ENCODE measurements at regions not wholly inside any gene's neighbourhood (a gene's known extent, or its start where the extent isn't known, plus 50 kb on each side); places are given as distances from the start of the nearest gene placed in this dataset.

GRCh38 chr1:61583703-61584102, 141.2 kb downstream of the TM2D1 start:
- TF ChIP-seq ZNF174 (tag by site-specific recombination; IDR thresholded peaks at IDR 0.05): no peak
- TF ChIP-seq YY1 (tag by site-specific recombination; IDR thresholded peaks at IDR 0.05): no peak
- TF ChIP-seq ZNF18 (tag by site-specific recombination; IDR thresholded peaks at IDR 0.05): no peak
- no peak for TF ChIP-seq CTCF (tag by site-specific recombination; IDR thresholded peaks at IDR 0.05)
- no peak for TF ChIP-seq INSM2 (tag by site-specific recombination; IDR thresholded peaks at IDR 0.05)
- TF ChIP-seq GLI2 (tag by site-specific recombination; IDR thresholded peaks at IDR 0.05; ENCODE audit: borderline replicate concordance, low read depth): no peak
- no peak for TF ChIP-seq ZBTB11 (tag by site-specific recombination; conservative IDR thresholded peaks at IDR 0.05; ENCODE audit: low read depth)
- TF ChIP-seq ZNF132 (tag by site-specific recombination; IDR thresholded peaks at IDR 0.05; ENCODE audit: borderline replicate concordance): no peak
- no peak for TF ChIP-seq ATF2 (tag by site-specific recombination; IDR thresholded peaks at IDR 0.05; ENCODE audit: low read depth)
- no peak for TF ChIP-seq MEIS1 (CRISPR knock-in tag; IDR thresholded peaks at IDR 0.05; ENCODE audit: borderline replicate concordance)

All from HEK293 (cell line).